AG08395 (cell line): ENCODE measurements at regions not wholly inside any gene's neighbourhood (a gene's known extent, or its start where the extent isn't known, plus 50 kb on each side); places are given as distances from the start of the nearest gene placed in this dataset.

ENCODE experiments used
- DNase-seq: peaks from one replicate; pipeline ENCODE4 v3.0.0; 2012; ENCODE audit warnings: mixed read lengths, low spot score

DNA sequence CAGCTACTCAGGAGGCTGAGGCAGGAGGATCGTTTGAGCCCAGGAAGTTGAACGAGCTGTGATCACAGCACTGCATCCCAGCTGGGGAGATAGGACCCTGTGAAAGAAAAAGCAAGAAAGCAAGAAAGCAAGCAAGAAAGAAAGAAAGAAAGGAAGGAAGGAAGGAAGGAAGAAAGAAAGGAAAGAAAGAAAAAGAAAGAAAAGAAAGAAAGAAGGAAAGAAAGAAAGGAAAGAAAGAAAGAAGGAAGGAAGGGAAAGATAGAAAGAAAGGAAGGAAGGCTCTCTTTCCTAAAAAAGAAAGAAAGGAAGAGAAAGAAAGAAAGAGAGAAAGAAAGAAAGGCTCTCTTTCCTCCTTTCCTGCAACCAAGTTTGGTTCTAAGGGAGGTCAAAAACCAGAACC is 380.3 kb downstream of the PCNX1 start:
- DNase-seq = no peak

DNA sequence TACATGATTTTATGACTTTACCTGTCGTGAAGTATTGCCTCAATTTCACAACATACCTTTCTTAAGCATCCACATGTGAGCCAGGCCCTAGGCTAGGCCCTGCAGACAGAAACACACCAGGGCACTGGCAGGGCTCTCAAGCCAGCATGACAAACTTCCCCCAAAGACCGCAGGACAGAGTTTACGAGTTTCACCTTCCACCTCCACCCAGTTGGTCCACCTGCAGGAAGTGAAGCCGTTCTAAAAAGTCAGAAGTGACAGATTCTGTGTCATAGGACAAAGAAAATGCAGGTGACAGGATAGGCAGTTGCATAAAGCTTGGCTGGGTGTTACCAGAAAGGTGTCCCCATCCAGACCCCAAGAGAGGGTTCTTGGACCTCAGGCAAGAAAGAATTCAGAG is 382.3 kb downstream of the PCNX1 start:
- DNase-seq = no peak

DNA sequence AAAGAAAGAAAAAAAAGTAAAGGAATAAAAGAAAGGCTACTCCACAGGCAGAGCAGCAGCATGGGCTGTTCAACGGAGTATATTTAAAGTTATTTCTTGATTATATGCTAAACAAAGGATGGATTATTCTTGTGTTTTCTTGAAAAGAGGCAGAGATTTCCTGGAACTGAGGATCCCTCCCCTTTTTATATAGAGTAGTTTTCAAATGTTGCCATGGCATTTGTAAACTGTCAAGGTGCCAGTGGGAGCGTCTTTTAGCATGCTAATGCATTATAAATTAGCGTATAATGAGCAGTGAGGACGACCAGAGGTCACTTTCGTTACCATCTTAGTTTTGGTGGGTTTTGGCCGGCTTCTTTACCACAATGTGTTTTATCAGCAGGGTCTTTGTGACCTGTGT is 383.0 kb downstream of the PCNX1 start:
- DNase-seq = no peak

DNA sequence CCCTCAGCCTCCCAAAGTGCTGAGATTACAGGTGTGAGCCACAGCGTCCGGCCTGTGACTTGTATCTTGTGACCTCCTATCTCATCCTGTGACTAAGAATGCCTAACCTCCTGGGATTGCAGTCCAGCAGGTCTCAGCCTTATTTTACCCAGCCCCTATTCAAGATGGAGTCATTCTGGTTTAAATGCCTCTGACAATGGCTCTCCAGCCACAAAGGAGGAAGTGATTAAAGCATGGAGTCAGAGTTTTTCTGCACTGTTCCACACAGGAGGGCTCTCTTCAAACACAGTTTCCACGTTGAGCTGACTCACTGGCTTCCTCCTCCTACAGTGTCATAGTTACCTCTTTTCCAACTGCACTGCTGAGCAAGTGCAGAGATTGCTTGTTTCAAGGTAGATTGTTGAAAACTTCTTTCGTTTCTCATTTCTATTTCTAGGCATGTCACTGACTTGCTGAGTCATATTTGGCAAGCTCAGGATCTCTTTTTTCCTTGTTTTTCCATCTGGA is 383.8 kb downstream of the PCNX1 start:
- DNase-seq = peak; percentile 68

DNA sequence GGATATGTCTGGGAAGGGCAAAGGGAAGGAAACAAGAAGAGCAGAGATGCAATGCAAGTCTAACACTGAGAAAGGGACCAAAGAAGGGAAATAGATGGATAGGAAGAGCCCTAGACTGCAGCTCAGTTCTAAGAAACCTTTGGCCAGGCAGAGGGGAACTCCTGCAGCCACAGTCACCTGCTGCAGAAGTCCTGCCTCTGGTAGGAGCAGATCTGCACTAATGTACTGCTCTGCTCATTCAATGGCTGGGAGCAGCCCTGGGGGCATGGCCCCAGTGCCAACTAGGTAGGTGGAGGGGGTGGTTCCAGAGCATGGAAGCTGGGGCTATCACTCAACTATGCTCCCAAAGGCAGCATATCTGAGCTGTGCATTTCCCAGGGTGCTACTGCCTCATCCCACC is 388.9 kb downstream of the PCNX1 start:
- DNase-seq = no peak

DNA sequence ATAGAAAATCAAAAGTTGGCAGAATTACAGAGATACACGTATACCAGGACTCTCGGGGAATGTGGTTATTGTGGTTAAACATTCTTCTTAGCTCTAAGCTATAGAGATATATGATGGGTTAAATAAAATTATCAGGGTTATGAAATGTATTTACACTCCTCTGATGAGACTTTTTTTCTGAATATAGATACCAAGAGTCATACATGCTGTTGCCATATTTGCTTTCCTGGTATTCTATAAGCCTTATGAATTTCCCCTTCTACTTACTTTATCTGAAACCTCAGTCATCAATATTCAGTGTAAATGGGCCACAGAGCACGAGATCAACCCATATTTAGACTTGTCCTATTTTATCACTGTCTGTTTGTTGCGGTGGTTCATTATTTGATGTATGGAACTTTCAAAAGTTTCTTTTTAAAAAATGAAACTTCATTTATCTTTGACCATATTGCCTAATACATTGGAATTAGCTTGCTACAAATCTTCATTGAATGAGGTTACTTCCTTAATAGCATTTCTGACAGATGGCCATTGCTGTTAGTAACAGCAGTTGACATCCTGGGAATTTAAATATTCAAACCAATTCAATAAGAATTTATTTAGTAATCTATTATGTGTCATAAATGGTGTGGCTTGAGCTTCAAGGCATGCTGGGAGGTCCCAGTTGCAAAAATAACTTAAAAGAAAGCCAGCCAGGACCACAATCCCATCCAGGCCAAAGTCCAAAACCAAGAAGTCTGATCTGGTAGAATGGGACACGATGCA is 393.5 kb downstream of the PCNX1 start:
- DNase-seq = peak; percentile 9

DNA sequence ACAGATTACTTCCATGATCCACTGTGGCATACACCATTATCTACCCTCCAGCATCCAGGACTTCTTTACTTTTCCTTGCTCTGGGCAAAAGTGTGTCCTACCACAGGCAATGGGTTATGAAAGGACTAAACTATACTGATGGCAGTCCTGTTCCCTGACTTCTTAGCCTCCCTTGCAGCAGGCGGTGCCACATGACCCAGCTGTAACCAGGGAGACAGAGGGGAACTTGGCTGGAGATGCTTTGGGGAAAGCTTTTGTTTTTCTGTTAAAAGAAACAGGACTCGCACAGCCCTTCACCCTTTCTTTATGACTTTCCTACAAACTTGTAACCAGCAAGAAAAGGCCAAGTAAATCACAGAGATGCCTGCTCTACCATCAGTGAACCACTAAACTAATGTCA is 394.4 kb downstream of the PCNX1 start:
- DNase-seq = no peak

DNA sequence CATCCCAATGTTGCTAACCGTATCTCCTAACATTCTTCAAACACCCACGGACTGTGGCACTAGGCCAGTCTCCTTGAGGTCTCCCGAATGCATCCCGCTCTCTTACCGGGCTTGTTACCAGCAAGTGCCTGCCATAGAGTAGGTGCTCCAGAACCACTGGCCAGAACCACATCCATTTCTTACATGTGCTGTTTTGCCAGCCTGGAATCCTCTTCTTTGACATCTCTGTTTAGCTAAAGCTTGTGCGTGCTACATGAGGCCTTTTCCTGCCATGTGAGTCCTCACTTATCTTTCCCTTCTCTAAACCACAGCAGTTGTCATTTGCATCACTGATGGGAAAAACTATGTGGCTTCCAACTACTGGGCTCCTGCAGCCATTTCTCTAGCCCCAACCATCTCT is 397.4 kb downstream of the PCNX1 start:
- DNase-seq = no peak

DNA sequence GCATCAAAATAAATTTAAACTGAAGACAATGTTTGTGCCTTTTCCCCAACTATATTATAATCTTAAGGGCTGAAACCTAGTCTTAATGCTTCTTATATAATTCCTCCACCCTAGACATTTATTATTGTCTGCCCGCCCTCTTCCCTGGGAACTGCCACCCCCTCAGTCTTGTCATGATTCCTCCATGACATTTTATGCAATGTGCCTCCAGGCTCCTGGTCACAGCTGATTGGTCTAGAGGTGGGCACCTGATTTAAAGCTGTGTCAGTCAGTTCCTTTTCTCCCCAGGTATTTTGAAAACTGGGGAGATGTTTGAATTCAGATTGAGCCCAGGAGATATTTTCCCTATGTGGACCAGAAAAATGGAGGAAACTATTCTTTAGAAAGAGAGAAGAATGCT is 401.4 kb downstream of the PCNX1 start:
- DNase-seq = no peak

DNA sequence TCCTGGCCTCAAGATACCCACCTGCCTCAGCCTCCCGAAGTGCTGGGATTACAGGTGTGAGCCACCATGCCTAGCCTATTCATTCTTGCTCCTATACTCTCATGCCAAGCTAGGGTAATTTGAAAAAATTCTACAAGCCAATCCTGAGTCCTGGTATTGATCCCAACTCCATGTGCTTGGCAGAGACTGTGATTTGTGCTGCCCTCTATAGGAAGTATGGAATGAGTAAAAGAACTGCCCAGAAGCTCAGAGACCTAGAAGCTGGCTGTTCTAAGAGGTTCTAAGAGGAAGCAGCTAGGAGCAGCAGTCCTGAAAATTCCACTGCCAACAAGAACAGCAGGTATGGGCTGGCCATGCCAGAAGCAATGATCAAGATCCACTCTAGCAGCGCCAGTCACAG is 402.5 kb downstream of the PCNX1 start:
- DNase-seq = no peak

DNA sequence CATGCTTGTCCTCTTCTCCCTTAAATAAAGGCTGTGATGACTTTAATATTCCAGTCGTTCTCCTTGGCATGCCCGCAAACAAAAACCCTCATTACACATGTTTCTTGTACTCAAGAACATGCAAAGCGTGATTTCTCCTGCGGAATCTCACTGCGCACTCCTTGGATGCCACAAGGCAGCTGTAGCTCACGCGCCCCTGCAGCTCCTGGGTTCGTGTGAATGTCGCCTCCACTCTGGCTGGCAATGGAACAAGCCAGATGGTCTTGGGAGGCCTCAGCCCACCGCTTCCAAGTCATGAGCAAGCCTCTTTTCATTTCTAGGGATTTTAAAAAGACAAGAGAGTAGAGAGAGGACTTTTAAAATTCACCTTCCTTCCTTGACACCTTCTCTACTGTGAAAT is 403.8 kb downstream of the PCNX1 start:
- DNase-seq = no peak

DNA sequence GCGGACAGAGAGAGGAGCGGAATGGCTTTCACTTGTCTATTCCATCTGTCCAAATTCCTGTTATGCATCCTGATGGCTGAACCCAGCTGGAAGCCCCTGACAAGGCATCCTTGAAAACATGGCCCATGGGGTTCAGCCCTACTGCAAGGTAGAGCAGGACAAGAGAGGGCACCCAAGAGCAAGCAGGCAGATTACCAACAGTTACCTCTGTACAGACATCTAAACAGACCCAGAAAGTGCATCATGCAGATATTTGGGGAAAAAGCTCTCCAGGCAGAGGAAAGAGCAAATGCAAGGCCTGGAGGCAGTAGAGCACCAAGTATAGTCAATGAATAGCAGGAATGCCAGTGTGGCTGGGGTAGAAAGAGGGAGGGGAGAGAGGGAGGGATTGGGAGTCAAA is 407.5 kb downstream of the PCNX1 start:
- no peak for DNase-seq

DNA sequence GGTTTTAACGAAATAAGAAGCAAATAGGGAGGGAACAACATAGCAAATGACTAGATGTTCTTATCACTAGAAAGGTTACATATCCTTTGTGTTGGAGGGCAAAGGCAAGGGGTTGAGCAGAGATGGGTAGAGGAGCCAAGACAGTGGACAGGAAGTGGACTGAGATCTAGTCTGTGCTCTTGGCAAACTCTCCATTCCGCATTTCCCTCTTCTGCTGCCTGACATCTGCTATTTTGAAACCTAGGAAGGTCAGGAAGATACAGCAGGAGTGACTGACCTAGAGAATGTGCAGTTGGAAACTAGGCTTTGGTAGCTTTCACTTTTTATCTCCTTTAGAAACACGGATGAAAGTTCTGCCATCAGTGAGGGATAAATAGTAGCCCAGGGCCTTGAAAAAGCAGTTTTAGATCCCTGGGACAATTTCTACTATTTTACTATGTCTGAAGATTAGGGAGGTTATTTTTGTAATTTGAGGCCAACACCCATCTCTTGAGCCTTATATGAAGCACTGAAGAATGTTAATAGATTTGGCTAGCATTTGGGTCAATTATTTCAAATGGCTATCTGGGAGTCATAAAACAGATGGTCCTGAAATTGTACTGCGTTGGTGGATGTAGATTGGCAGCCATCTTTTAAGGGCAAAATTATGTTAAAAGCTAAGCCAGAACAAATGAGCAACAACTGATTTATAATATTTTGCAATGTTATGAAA is 410.3 kb downstream of the PCNX1 start:
- DNase-seq = no peak

DNA sequence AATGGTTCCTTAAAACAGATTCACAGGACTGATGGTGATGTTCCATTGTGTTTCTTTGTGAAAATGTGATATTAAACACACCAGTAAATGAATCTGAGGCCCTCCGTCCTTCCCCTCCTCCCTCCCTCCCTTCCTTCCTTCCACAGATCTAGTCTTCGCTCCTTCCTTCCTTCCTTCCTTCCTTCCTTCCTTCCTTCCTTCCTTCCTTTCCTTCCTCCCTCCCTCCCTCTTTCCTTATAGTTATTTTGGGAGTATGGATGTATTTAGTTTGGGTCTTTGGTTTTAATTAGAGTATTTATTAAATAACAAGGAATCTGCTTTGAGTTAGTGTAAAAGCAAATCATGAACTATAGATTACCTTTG is 410.8 kb downstream of the PCNX1 start:
- DNase-seq = no peak

DNA sequence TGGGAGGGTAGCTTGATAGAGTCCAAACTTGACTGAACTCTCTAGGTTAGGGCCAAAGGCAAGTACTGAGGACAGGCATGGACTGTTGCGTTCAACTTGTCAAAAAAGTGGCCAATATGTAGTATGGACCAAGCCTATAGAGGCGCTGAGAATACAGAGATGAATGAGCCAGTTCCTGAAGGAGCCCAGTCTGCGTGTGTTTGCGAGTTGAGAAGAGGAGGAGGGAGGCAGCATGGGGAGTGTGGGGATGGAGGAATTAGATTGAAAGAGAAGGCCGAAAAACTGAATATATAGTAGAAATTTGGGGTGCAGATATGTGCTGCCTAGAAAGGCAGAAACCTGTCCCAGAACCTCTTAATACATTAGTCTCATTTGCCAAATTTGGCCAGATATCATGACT is 412.4 kb downstream of the PCNX1 start:
- no peak for DNase-seq

DNA sequence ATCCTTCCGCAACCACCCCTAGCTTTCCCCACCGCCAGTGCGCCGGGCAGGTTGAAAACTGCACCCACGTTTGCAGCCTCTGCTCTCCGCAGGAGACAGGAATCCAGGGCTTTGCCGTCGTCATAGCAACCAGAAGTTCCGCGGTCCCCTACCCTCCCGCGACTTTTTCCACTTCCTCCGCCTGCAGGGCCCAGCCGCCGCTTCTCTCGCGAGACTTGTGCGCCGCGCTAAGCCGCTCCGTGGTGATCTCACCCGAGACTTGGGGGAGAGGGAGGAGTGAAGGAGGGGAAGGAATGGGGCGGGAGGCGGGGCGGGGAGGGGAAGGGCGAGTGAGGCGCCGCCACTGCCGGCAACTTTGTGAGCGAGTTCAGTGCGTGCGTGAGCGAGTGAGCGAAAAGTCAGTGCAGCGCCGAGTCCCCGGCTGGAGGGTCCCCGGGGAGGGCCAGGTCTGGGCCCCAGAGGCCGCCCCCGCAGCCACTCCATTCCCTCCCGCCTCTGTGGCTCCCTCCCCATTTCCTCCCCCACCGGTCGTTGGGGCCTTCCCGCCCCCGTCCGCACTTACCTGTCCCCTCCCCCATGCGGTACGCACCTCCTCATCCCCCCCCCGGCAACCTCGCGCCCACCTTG is 413.0 kb downstream of the PCNX1 start, which contains the start of gene SIPA1L1:
SIPA1L1 (plus strand) TSS at position 370 of the 627 bp plus-strand sequence.
- peak; percentile 98 for DNase-seq

DNA sequence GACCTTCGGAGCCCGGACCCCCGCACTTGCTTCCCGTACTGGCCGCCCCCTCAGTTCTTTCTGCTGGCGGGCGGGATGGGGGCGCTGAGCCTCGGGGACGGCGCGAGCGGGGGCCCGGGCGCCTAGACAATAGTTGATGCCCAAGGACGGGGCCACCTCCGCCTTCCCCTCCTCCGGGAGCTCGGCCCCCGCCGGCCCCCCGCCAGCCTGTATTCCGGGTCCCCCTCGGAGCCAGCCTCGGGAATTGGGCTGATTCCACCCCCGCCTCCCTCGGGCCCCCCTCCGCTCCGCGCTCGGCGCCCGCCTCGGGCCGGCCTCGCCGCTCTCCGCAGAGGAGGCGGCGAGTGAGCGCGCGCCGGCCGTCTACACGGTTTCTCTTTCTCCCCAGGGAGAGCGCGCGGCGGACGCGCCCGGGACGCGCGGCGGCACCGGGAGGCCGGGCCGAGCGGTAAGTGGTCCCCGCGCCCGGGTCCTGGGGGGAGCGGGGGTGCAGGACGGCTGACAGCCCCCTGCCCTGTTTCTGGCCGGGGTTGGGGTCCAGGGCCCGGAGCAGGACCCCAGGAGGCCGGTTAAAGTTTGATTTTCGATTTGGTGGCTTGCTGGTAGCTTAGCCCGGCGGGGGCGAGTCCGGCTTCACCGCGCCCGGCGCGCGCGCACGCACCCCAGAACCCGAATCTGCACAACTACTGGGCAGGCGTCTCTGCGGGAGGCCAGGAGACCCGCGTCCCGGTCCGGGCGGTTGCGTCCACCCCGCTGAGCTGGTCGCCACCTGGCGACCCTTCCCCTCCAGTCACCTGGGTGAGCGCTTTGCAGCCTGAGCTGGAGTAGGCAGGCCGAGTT is 413.7 kb downstream of the PCNX1 start:
- DNase-seq = peak; percentile 72

DNA sequence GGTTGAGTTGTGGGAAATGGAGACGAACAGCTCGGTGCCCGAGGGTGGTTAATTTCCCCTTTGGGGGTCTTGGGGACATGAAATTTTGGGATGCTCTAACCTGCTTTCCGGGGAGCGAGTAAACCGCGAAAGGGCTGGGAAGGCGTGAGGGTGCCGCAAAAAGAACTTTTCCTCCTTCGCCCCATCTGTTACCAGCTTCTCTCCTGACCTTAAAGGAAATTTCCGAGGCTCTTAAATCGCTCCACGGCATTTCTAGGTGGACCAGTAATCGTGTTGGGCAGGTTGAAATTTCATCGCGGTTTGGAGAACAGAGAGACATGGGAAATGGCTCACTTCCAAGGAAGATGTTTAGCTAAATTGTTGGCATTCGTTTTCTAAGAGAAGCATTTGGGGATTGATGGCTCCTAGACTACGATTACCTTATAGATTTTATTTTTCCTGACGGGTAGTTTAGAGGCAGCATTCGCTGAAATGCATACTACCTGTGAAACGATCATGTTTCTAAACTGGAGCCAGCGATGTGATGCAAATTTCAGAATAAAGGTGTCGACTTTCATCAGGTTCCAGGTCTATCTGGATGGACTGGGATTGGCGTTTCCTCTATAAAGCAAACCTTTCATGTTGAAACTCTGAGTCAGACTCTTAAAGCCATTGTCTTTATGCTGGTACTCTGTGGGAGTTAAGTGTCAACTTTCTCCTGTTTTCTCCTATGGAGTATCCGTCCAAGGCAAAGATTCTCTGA is 414.5 kb downstream of the PCNX1 start:
- no peak for DNase-seq

DNA sequence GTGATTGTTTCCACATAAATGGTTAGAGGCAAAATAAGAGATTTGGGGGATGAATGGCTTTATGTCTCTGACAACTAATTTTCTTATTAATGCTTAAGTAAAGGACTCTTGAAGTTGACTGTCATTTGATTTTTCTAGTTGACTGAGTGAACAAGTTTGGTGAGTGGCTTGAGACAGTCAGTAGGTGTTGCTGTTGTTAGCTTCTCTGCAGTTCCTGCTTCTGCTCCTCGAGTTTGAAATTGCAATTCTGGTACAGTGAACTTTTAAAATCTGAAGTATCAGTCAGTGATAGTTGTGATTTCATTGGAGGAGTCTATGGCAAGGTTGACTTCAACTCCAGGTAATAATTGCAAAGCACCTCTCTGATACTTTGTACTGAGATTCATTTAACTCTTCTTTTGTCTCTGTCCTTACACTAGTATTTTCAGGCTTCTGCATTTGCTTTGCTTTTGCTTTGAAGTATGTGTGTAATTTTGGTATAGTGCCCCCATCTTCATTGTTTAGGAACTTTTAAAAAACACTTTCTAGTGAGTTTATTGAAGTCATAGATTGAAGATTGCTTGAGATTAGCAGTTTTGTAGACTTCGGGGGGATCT is 415.5 kb downstream of the PCNX1 start:
- DNase-seq = peak; percentile 40

DNA sequence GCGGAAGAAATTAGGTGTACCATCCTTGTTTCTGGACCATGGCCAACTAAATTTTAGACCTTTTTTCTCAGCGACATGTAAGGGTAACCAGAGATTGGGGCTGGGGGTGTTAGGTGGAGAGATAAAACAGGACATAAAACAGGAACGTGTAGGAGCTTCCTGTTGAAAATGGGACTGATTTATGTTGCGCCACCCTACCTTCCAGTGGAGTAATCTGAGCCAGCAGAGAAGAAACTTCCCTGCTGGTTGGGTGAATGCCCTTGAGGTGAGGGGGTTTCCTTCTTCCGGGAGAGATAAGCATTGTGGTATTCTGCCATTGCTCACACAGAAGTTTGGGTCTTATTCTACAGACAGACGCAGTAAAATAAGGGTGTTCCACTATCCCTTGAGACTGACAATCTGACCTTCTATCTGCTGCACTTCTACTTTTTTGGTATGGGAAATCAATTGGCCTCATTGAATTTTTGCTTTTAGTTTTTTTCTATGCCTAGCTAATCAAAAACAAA is 417.6 kb downstream of the PCNX1 start:
- no peak for DNase-seq

DNA sequence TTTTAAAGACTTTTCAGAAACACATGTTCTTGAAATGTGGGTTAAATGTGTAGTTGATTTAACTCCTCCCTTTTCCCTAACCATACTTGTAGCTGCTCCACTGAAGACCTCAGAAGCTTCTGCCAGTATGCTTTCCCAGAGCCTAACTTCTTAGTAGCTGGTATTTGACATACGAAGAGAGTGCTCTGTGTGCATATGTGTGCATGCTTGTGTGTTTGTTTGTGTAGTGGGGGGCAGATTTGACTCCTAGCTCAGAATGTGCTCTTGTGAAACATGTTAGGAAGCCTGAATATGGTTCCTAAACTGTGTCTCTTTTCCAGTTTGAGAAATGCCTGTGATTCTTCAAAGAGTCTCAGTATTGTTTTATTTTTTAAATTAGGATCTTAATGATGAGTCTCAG is 420.4 kb downstream of the PCNX1 start:
- DNase-seq = no peak
